Epithelial cell of esophagus (primary cell): ENCODE measurements at regions not wholly inside any gene's neighbourhood (a gene's known extent, or its start where the extent isn't known, plus 50 kb on each side); places are given as distances from the start of the nearest gene placed in this dataset.

Experiments used
- DNase-seq: peaks from one replicate; pipeline ENCODE4 v3.0.0; 2010; ENCODE audit warnings: low read depth
- H3K4me3 ChIP-seq: 2 replicates; pipeline ENCODE4 v1.5.1; 2011; ENCODE audit warnings: mild to moderate bottlenecking, low read length, control low read depth
- TF ChIP-seq, protein P1 (sequence below): IDR thresholded peaks from 2 replicates; pipeline ENCODE4 v1.5.1; 2011; ENCODE audit warnings: low read depth, mild to moderate bottlenecking, low read length, control low read depth, inconsistent platforms; ENCODE audit not compliant: insufficient read depth; ENCODE audit errors: missing control alignments

DNA sequence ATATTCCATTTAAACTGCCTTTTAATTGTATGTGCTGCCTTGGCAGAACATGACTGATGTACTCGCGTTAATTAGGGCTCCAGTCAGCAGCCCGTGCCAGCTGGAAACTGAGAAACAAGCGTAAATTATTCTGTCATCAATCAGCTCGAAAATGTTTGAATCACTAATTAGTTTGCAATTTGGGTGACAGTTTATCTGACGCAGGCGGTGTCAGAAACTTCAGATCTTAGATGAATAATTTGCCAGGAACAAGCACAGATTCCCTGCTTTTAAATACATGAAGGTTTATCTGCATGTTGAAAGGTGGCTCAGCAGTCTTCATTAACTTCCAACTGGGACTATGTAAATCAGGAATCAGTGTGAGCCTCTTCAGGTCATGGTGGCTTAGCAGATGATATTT lies 176.0 kb upstream of the TLE4 start:
- no peak overlapping the region for H3K4me3 ChIP-seq
- TF ChIP-seq, protein P1, sequence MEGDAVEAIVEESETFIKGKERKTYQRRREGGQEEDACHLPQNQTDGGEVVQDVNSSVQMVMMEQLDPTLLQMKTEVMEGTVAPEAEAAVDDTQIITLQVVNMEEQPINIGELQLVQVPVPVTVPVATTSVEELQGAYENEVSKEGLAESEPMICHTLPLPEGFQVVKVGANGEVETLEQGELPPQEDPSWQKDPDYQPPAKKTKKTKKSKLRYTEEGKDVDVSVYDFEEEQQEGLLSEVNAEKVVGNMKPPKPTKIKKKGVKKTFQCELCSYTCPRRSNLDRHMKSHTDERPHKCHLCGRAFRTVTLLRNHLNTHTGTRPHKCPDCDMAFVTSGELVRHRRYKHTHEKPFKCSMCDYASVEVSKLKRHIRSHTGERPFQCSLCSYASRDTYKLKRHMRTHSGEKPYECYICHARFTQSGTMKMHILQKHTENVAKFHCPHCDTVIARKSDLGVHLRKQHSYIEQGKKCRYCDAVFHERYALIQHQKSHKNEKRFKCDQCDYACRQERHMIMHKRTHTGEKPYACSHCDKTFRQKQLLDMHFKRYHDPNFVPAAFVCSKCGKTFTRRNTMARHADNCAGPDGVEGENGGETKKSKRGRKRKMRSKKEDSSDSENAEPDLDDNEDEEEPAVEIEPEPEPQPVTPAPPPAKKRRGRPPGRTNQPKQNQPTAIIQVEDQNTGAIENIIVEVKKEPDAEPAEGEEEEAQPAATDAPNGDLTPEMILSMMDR: no peak
- DNase-seq: no peak

DNA sequence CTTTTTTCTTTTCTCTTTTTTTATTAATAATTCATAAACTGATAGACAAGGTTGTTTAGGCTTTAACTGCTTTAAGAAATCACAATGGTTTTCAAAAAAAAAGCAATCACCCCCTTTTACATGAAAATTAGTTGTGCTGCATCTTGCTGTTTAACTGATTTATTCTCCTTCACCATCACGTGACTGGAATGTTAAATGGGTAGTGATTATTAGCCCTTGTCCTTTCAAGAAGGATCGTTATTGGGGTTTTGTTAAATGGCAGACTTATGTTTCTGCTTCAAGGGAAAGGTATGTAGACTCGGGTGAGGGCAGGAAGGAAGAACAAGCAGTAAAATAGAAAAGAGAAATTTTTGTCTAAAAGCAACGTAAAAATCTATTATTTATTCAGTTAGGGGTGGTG lies 175.6 kb upstream of the TLE4 start:
- no peak for DNase-seq
- TF ChIP-seq, protein P1: no peak
- H3K4me3 ChIP-seq: no peak overlapping the region

DNA sequence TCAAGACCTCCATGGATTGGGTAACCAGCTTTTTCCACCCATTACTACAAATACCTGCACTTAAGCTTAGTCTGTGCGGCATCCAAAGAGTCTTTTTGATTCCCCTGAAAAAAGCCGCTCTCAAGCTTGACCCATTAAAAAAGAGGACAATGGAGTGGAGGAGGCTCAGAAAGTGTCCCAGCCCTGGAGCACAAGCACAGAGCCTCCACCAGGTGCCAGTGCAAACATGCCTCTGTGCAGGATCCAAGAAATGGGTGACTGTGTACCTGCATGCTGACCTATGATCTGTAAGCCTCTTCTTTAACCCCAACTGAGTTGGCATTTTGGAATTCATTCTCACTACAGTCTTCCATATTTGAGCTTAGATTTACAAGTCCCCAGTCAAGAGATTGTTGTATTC lies 168.3 kb upstream of the TLE4 start:
- H3K4me3 ChIP-seq: no peak overlapping the region
- TF ChIP-seq, protein P1: no peak
- DNase-seq: no peak

DNA sequence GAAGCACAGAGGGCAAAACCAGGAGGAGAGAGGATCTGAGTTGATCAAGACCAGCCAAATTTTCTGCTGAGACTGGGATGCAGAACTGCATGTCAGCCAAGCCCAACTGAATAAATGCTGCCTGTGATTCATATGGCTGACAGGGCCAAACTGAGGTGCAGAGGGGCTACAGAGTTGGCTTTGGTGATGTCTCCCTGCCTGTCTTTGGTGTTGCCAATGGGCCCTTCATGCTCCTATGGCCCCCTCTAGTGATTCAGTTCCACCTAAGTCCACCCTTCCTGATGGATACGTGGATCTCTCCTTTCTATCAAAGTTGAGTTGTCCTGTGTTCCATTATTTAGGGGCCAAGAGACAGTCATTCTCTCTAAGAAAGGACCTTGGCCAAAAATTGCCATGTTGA lies 163.6 kb upstream of the TLE4 start:
- no peak for DNase-seq
- H3K4me3 ChIP-seq: no peak overlapping the region
- TF ChIP-seq, protein P1: no peak

DNA sequence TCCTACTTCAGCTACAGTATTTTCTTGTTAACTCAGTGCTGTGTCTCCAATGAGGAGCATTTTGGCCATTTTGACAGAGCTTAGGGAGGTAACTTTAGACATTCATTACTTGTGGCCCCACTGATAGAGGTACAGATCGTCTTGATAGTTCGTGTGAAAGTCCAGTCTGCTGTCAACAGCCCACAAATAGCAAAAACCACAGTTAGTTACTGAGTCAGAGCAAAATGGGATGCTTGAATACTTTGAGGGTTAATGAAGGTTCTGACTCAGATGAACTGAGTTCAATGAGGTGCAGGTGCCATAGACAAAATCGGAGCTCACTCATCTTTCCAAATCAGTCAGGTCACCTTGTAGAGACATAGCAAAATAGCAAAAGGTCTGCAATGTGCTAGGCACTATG lies 163.1 kb upstream of the TLE4 start:
- no peak for DNase-seq
- no peak overlapping the region for H3K4me3 ChIP-seq
- TF ChIP-seq, protein P1: no peak

DNA sequence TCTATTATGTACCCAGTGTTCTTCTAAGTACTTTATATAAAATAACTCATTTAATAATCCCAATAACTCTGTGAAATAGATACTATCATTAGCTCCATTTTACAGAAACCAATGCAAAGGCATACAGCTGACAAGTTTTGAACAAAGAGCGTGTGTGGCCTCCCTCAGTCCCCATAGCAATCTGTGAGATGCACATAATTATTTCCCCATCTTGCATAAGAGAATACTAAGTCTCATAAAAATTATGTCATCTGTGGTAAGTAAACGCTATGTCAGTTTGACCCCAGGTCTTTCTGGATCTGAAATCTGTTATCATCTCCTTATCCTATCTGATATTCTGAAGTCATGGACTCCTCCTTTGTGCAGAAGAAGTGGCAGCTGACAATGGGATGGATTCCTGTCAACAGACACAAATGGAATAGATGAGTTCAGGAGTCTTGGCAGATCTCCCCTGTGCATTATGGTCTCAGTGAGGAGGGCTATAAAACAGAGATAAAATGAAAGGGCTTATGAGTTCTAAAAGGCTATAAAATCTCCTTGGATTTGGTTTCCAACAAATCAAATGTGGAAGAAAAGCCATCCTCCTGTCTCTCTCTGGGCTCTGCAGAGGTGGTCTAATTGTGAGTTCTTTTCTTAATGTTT lies 162.5 kb upstream of the TLE4 start:
- TF ChIP-seq, protein P1: no peak
- DNase-seq: no peak
- H3K4me3 ChIP-seq: no peak overlapping the region

DNA sequence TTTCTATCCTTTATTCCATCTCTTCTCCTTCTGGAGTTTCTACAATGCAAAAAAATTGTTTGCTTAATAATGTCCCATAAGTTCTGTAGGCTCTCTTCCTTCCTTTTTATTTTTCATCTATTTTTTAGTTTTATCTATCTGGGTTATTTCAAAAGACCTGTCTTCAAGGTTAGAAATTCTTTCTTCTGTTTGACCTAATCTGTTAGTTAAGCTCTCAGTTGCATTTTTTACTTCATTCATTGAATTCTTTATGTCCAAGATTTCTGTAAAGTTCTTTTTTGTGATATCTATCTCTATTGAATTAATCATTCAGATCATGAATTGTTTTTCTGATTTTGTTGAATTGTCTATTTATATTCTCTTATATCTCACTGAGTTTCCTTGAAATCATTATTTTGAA lies 145.9 kb upstream of the TLE4 start:
- no peak for DNase-seq
- TF ChIP-seq, protein P1: no peak
- no peak overlapping the region for H3K4me3 ChIP-seq
